A549 (cell line): ENCODE measurements at regions not wholly inside any gene's neighbourhood (a gene's known extent, or its start where the extent isn't known, plus 50 kb on each side); places are given as distances from the start of the nearest gene placed in this dataset.

ENCODE experiments used
- CEBPB ChIP-seq, 2 experiments: fragments of >200 bp in 1 of 2; sonication (Bioruptor Twin) in 1 of 2; formaldehyde crosslinking in 1 of 2; IDR thresholded peaks; 2 replicates each; pipeline ENCODE4 v1.6.1; 2012 to 2016
- CHD2 ChIP-seq: fragments of 150-350 bp; IDR thresholded peaks from 2 replicates; pipeline ENCODE4 v1.6.1; 2014; ENCODE audit warnings: low read length; ENCODE audit not compliant: partially characterized antibody
- EHMT2 ChIP-seq: fragments of 200-600 bp; sonication (generic); IDR thresholded peaks from 2 replicates; pipeline ENCODE4 v1.6.1; 2016; ENCODE audit warnings: antibody characterized with exemption, low read depth, mild to moderate bottlenecking, moderate library complexity
- HOXA7 ChIP-seq: fragments of 250-450 bp; sonication (Bioruptor Pico); IDR thresholded peaks from 2 replicates; pipeline ENCODE4 v1.5.0; 2020; ENCODE audit warnings: mild to moderate bottlenecking, moderate library complexity
- NFE2L2 ChIP-seq: fragments of 150-350 bp; conservative IDR thresholded peaks from 2 replicates; pipeline ENCODE4 v1.6.1; 2014; ENCODE audit warnings: low read length
- POLR2A ChIP-seq: IDR thresholded peaks from 2 replicates; pipeline ENCODE4 v1.6.1; 2012; ENCODE audit warnings: mild to moderate bottlenecking, low read length
- RFX5 ChIP-seq: fragments of 450-650 bp; IDR thresholded peaks from 2 replicates; pipeline ENCODE4 v1.7.1; 2014; ENCODE audit warnings: antibody characterized with exemption, mild to moderate bottlenecking, moderate library complexity
- RNF2 ChIP-seq: fragments of 200-600 bp; sonication (generic); IDR thresholded peaks from 2 replicates; pipeline ENCODE4 v1.6.1; 2016; ENCODE audit warnings: low read depth, mild to moderate bottlenecking, antibody characterized with exemption, moderate library complexity, borderline replicate concordance
- ZC3H11A ChIP-seq: fragments of 450-650 bp; IDR thresholded peaks from 2 replicates; pipeline ENCODE4 v1.6.1; 2014; ENCODE audit warnings: antibody characterized with exemption, mild to moderate bottlenecking
- TF ChIP-seq, protein P1 (sequence below): fragments of >200 bp; sonication (Bioruptor Twin); formaldehyde crosslinking; IDR thresholded peaks from 3 replicates; pipeline ENCODE4 v1.5.1; 2016
- TF ChIP-seq, protein P2 (sequence below): IDR thresholded peaks from 2 replicates; pipeline ENCODE4 v1.6.1; 2012

- no peak for TF ChIP-seq CEBPB (IDR thresholded peaks at IDR 0.05)
- TF ChIP-seq, protein P1, sequence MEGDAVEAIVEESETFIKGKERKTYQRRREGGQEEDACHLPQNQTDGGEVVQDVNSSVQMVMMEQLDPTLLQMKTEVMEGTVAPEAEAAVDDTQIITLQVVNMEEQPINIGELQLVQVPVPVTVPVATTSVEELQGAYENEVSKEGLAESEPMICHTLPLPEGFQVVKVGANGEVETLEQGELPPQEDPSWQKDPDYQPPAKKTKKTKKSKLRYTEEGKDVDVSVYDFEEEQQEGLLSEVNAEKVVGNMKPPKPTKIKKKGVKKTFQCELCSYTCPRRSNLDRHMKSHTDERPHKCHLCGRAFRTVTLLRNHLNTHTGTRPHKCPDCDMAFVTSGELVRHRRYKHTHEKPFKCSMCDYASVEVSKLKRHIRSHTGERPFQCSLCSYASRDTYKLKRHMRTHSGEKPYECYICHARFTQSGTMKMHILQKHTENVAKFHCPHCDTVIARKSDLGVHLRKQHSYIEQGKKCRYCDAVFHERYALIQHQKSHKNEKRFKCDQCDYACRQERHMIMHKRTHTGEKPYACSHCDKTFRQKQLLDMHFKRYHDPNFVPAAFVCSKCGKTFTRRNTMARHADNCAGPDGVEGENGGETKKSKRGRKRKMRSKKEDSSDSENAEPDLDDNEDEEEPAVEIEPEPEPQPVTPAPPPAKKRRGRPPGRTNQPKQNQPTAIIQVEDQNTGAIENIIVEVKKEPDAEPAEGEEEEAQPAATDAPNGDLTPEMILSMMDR = no peak
- no peak for TF ChIP-seq RNF2
- TF ChIP-seq POLR2A = no peak
- no peak for TF ChIP-seq CHD2
- TF ChIP-seq ZC3H11A = no peak
- no peak for TF ChIP-seq HOXA7
- TF ChIP-seq, protein P2, sequence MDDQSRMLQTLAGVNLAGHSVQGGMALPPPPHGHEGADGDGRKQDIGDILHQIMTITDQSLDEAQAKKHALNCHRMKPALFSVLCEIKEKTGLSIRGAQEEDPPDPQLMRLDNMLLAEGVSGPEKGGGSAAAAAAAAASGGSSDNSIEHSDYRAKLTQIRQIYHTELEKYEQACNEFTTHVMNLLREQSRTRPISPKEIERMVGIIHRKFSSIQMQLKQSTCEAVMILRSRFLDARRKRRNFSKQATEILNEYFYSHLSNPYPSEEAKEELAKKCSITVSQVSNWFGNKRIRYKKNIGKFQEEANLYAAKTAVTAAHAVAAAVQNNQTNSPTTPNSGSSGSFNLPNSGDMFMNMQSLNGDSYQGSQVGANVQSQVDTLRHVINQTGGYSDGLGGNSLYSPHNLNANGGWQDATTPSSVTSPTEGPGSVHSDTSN = no peak
- TF ChIP-seq EHMT2 = no peak
- TF ChIP-seq NFE2L2 = no peak
- TF ChIP-seq RFX5 = no peak
These were observed 1710.1 kb upstream of the CDH9 start for GRCh38 chr5:28748446-28748845.
